GM19467 (cell line): ENCODE measurements at regions not wholly inside any gene's neighbourhood (a gene's known extent, or its start where the extent isn't known, plus 50 kb on each side); places are given as distances from the start of the nearest gene placed in this dataset.

Experiments used
- ATAC-seq: cut with Tn5 transposase; IDR thresholded peaks from one replicate; pipeline ENCODE4 v1.9.1; 2021; ENCODE audit warnings: mild to moderate bottlenecking, moderate library complexity; ENCODE audit not compliant: unreplicated experiment

- ATAC-seq, result no peak
Measured at GRCh38 chr14:87816416-87816815, 176.6 kb downstream of the GALC start.

GRCh38 chr14:87815121-87815520 is 177.9 kb downstream of the GALC start:
- ATAC-seq, result no peak

- ATAC-seq, result no peak
Measured at GRCh38 chr14:87813686-87814085, 179.3 kb downstream of the GALC start.

GRCh38 chr14:87813211-87813610 is 179.8 kb downstream of the GALC start:
- ATAC-seq, result no peak

GRCh38 chr14:87811246-87811645 is 181.7 kb downstream of the GALC start:
- ATAC-seq, result no peak

- no peak for ATAC-seq
Measured at GRCh38 chr14:87810711-87811110, 182.3 kb downstream of the GALC start.

- ATAC-seq, result no peak
Measured at GRCh38 chr14:87809261-87809660, 183.7 kb downstream of the GALC start.

GRCh38 chr14:87805315-87805723 is 187.7 kb downstream of the GALC start:
- no peak for ATAC-seq

GRCh38 chr14:87800216-87800615 is 192.8 kb downstream of the GALC start:
- ATAC-seq, result no peak

GRCh38 chr14:87799400-87799799 is 193.6 kb downstream of the GALC start:
- no peak for ATAC-seq

GRCh38 chr14:87797001-87797400 is 196.0 kb downstream of the GALC start:
- no peak for ATAC-seq

GRCh38 chr14:87794561-87794960 is 198.4 kb downstream of the GALC start:
- ATAC-seq, result no peak

GRCh38 chr14:87785897-87786296 is 207.1 kb downstream of the GALC start:
- ATAC-seq, result no peak

GRCh38 chr14:87784386-87784785 is 208.6 kb downstream of the GALC start:
- ATAC-seq, result no peak

GRCh38 chr14:87783071-87783470 is 209.9 kb downstream of the GALC start:
- no peak for ATAC-seq

GRCh38 chr14:87772854-87773253 is 220.1 kb downstream of the GALC start:
- no peak for ATAC-seq

GRCh38 chr14:87767567-87767901 is 225.4 kb downstream of the GALC start:
- peak; percentile 71 for ATAC-seq

GRCh38 chr14:87758876-87759275 is 234.1 kb downstream of the GALC start:
- ATAC-seq, result no peak

- no peak for ATAC-seq
Measured at GRCh38 chr14:87756661-87757060, 236.3 kb downstream of the GALC start.

- ATAC-seq, result no peak
Measured at GRCh38 chr14:87754520-87755223, 238.3 kb downstream of the GALC start.

GRCh38 chr14:87748558-87748957 is 244.4 kb downstream of the GALC start:
- no peak for ATAC-seq

GRCh38 chr14:87745507-87746118 is 247.4 kb downstream of the GALC start:
- peak; percentile 85 for ATAC-seq
